Cardiac muscle cell (in vitro differentiated cells and primary cell): ENCODE measurements at regions not wholly inside any gene's neighbourhood (a gene's known extent, or its start where the extent isn't known, plus 50 kb on each side); places are given as distances from the start of the nearest gene placed in this dataset.
A peak's percentile ranks its signal among the peaks of the same experiment; 100 is the strongest.

Source experiments
- DNase-seq, 2 donors: peaks; one replicate each; pipeline versions ENCODE4 v3.0.0 to v3.0.0-alpha.2; 2010 to 2017; ENCODE audit warnings: low read depth in 1 of 2, low spot score in 1 of 2
- H3K27ac ChIP-seq: fragments of 200-600 bp; sonication (generic); 2 replicates; pipeline ENCODE4 v1.5.1; 2016
- H3K27me3 ChIP-seq: fragments of 200-600 bp; sonication (generic); 2 replicates; pipeline ENCODE4 v1.6.0; 2016; ENCODE audit warnings: control low read depth
- H3K36me3 ChIP-seq: fragments of 200-600 bp; sonication (generic); 2 replicates; pipeline ENCODE4 v1.5.1; 2016; ENCODE audit warnings: control low read depth
- H3K4me1 ChIP-seq: fragments of 200-600 bp; sonication (generic); 2 replicates; pipeline ENCODE4 v1.8.1; 2017; ENCODE audit warnings: low read depth, mild to moderate bottlenecking, mixed run types
- H3K4me3 ChIP-seq: fragments of 200-600 bp; sonication (generic); 2 replicates; pipeline ENCODE4 v1.5.1; 2016; ENCODE audit warnings: mild to moderate bottlenecking
- H3K9me3 ChIP-seq: fragments of 200-600 bp; sonication (generic); 2 replicates; pipeline ENCODE4 v1.5.1; 2017; ENCODE audit warnings: low read depth, mild to moderate bottlenecking, control low read depth
- CTCF ChIP-seq: IDR thresholded peaks from 2 replicates; pipeline ENCODE4 v1.5.1; 2012; ENCODE audit warnings: low read depth, mild to moderate bottlenecking, low read length

GRCh38 chr2:104572834-104573233, 281.1 kb upstream of the POU3F3 start:
- no peak overlapping the region for H3K4me3 ChIP-seq
- H3K36me3 ChIP-seq: no peaks in the 10 kb centered on the region
- no peaks in the 10 kb centered on the region for H3K4me1 ChIP-seq
- no peak for TF ChIP-seq CTCF
- H3K27me3 ChIP-seq: no peaks in the 10 kb centered on the region
- no peaks in the 10 kb centered on the region for H3K9me3 ChIP-seq
- no peak overlapping the region for H3K27ac ChIP-seq
- peak in 1 of 2 donors; percentile 14 for DNase-seq

DNA sequence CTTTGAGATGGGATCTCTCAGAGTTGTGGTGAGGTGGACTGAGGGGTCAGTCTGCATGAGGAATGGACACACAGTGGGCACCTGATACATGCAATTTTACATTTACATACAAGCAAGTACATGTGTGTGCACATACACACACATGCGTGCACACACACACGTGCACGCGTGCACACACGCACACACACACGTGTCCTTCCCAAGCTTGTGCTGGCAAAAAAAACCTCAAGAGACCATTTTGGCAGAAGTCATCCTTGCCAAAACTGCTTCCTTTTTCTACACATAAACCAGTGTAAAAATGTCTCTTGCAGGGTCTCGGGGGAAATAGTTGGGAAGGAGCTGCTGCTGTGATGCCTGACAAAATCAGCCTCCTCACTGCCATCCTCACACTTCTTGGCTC, 279.5 kb upstream of the POU3F3 start:
- no peaks in the 10 kb centered on the region for H3K27me3 ChIP-seq
- no peak overlapping the region for H3K4me3 ChIP-seq
- no peaks in the 10 kb centered on the region for H3K4me1 ChIP-seq
- no peaks in the 10 kb centered on the region for H3K9me3 ChIP-seq
- no peak overlapping the region for H3K27ac ChIP-seq
- no peak for DNase-seq
- no peaks in the 10 kb centered on the region for H3K36me3 ChIP-seq
- TF ChIP-seq CTCF: no peak

- DNase-seq: no peak
- no peak for TF ChIP-seq CTCF
- H3K36me3 ChIP-seq: no peaks in the 10 kb centered on the region
- no peaks in the 10 kb centered on the region for H3K27me3 ChIP-seq
- no peak overlapping the region for H3K27ac ChIP-seq
- H3K9me3 ChIP-seq: no peaks in the 10 kb centered on the region
- no peak overlapping the region for H3K4me3 ChIP-seq
- peaks cover under 1% of the 10 kb centered on the region for H3K4me1 ChIP-seq
Observed at GRCh38 chr2:104577143-104577542, 276.8 kb upstream of the POU3F3 start.

DNA sequence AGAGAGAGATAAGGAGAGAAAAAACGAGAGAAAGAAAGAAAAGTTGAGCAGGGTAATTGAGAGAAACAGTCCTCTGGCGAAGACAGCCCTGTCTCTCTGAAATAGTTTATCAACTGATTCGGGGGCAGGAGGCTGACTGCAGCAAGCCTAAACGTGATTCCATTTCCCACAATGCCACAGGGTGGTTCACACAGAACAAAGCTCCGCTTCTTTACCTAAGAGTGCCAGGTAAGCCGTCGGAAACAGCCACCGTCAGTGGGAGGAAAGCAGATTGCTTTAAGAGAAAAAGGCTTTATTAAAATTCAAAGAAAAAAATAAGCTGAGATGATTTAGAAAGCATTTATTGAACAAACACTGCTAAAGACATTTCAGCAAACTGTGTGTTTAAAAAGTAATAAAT, 271.4 kb upstream of the POU3F3 start:
- H3K9me3 ChIP-seq: no peaks in the 10 kb centered on the region

DNA sequence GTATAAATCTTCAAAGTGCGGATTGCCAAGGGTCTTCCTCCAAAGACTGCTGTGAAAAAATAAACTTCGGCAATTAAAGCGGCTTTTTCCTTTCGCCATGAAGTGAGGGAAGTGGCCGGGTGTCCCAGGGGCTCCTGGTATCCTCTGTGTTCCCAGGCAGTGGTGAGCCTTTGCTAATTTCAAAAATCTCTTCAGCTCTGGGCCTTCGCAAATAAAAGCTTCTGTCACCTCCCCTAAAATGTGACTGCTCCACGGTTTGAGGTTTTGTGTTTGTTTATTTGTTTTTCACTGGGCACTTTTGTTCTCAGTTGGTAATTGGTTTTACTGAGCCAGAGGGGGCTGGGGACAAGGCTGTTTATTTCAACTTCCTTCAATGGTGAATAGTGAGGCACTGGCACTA, 270.1 kb upstream of the POU3F3 start:
- Histone ChIP-seq H3K27ac (no peak overlapping the region), H3K36me3 (no peaks in the 10 kb centered on the region), H3K4me1 (peaks cover 5% of the 10 kb centered on the region), H3K4me3 (no peak overlapping the region), H3K9me3 (no peaks in the 10 kb centered on the region), H3K27me3 (no peaks in the 10 kb centered on the region)
- no peak for DNase-seq
- no peak for TF ChIP-seq CTCF

More for the DNA sequence above, 271.4 kb upstream of the POU3F3 start:
- Histone ChIP-seq H3K4me1 (peaks cover 5% of the 10 kb centered on the region), H3K27me3 (no peaks in the 10 kb centered on the region), H3K4me3 (no peak overlapping the region), H3K27ac (no peak overlapping the region), H3K36me3 (no peaks in the 10 kb centered on the region)
- no peak for DNase-seq
- no peak for TF ChIP-seq CTCF

DNA sequence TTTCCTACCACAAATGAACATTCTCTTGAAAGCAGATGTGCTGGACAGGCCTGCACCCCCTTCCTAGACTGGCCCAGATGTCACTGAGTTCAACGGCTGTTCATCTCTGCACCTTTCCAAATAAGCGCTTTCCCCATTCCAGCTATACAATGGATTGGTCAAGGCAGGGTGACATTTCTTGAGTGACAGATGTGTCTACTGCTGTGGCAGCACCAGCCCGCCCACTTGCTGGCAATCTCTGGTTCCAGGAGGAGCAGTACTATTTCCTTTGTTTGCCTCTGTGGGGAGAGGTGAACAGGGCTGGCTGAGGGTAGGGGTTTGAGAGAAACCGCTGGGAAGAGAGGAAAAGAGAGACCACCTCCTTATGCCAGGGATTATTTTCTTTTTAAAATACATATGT, 269.5 kb upstream of the POU3F3 start:
- H3K4me3 ChIP-seq: no peak overlapping the region
- no peak for DNase-seq
- no peak for TF ChIP-seq CTCF

More for the DNA sequence above, 269.5 kb upstream of the POU3F3 start:
- H3K36me3 ChIP-seq: no peaks in the 10 kb centered on the region
- H3K27ac ChIP-seq: no peak overlapping the region
- H3K4me1 ChIP-seq: peaks cover 5% of the 10 kb centered on the region
- H3K9me3 ChIP-seq: no peaks in the 10 kb centered on the region
- H3K27me3 ChIP-seq: no peaks in the 10 kb centered on the region
